ENCODE measurements at regions not wholly inside any gene's neighbourhood (a gene's known extent, or its start where the extent isn't known, plus 50 kb on each side); places are given as distances from the start of the nearest gene placed in this dataset.
A peak's percentile ranks its signal among the peaks of the same experiment; 100 is the strongest.
"Not testable (repeated sequence)": the region's sequence is repeated elsewhere in the genome, so short reads cannot be mapped to it uniquely, and the experiment has no call there.

- DNase-seq: not testable (repeated sequence)
These were observed 202.3 kb downstream of the LIPI start for GRCh38 chr21:14008436-14008835.

GRCh38 chr21:14008006-14008405 is 202.7 kb downstream of the LIPI start:
- not testable (repeated sequence) for DNase-seq

GRCh38 chr21:14006144-14006543 is 204.6 kb downstream of the LIPI start:
- DNase-seq: not testable (repeated sequence)

- DNase-seq: not testable (repeated sequence)
These were observed 223.5 kb downstream of the LIPI start for GRCh38 chr21:13986996-13987958.

DNA sequence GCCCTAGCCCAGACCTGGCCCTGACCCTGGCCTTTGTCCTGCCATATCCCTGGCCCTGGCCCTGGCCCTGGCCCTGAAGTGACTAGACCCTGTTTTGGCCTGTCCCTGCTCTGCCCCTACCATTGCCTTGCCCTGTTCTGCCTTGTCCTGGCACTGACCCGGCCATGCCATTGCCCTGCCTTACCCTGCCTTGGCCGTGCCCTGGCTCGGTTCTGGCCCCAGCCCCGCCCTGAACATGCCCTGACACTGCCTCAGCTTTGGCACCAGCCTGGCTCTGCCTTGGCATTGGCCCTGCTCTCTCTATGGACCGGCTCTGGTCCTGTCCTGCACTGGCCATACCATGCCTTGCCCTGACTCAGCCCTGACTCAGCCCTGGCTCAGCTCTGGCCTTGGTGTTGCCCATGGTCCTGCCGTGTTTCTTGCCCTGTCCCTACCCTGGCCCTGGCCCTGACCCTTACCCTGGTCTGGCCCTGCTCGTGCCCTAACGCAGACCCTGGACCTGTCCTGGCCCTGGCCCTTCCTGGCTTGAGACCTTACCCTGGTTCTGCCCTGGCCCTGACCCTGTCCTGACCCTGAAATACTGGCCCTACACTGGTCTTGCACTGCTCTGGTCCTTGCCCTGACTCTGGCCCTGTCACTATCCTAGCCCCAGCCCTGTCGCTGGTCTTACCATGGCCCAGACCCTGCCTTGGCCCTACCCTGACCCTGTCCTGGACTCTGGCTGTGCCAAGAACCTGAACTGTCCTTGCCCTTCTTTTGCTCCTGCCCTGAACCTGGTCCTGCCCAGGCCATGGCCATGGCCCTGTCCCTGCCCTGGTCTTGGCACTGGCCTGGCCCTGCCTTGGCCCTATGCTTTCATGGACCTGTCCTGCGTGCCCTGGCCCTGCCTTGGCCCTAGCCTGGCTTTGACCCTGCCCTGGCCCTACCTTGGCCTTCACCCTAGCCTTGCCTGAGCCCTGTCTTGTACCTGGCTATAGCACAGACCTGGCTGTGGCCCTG is 224.6 kb downstream of the LIPI start:
- not testable (repeated sequence) for DNase-seq

- not testable (repeated sequence) for DNase-seq
These were observed 225.5 kb downstream of the LIPI start for GRCh38 chr21:13985137-13985864.

- not testable (repeated sequence) for DNase-seq
These were observed 226.0 kb downstream of the LIPI start for GRCh38 chr21:13984728-13985127.

DNA sequence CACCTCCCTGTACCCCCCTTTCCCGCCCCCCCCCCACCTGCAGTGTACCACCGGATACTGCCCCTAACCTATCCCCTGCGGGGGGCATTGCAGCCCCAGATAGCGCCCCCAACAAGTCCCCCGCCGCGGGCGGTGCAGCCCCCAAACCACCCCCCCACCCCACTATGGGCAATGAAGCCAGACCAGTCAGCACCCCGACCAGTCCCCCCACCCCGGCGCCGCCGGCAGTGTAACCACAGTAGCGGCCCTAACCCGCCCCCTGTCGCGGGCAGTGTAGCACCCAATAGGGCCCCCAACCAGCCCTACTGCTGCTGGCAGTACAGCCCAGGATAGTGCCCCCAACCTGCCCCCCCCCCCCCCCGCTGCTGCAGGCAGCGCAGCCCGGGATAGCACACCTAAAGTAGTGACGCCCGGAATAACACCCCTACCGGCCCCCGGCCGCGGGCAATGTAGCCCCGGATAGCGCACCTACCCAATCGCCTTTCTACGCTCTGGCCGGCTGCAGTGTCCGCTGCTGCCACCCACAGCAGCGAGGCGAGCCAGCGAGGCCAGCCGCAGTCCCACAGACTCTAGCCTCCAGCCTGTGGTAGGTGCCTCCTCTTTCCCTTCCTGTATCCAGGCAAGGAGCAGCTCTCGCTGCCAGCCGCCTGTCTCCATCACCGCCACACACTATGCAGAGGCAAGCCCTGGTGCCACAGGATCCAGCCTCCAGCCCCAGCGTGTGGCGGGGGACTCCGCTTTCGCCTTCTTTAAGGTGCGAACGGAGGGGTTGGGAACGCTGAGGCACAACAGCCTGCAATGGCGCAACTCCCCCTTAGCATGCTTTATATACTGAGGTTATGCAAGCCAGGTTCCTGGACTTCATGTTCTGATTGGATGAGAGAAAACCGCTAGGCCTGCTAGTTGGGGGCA is 229.3 kb downstream of the LIPI start:
- not testable (repeated sequence) for DNase-seq

- peak in 11 of 56 donors; percentile 8 to 52 (median 34) for DNase-seq
These were observed 230.6 kb downstream of the LIPI start for GRCh38 chr21:13980115-13980662.

GRCh38 chr21:13979608-13980007 is 231.1 kb downstream of the LIPI start:
- DNase-seq: peak in 1 of 56 donors; percentile 9

- DNase-seq: not testable (repeated sequence)
These were observed 236.2 kb downstream of the LIPI start for GRCh38 chr21:13974582-13974981.

- DNase-seq: not testable (repeated sequence)
These were observed 240.9 kb downstream of the LIPI start for GRCh38 chr21:13969853-13970252.

DNA sequence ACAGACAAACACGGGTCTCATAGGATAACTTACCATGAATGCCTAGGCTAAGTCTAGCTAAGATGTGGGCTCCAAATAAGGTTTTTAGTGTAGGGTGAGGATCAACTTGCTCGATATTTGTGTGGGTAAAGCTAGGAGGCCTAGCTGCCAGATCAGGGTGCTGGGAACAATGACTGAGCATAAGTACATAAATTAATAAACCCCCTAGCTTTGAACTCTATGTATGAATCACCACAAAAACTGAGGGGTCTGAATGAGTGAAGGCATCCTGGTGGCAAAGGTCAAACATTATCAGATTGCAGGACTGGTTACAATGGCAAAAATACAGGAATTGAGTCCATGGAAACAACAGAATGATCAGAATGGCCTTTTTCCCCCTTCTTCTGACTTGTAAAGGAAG is 241.8 kb downstream of the LIPI start:
- DNase-seq: not testable (repeated sequence)

DNA sequence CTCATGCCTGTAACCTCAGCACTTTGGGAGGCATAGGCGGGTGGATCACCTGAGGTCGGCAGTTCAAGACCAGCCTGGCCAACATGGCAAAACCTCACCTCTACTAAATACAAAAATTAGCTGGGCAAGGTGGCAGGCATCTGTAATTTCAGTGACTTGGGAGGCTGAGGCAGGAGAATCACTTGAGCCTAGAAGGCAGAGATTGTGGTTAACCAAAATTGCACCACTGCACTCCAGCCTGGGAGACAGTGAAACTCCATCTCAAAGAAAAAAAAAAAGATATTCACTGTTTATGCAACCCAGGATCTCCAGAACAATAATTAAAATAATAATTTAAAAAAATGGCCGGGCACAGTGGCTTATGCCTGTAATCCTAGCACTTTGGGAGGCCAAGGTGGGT is 247.5 kb downstream of the LIPI start:
- DNase-seq: not testable (repeated sequence)

DNA sequence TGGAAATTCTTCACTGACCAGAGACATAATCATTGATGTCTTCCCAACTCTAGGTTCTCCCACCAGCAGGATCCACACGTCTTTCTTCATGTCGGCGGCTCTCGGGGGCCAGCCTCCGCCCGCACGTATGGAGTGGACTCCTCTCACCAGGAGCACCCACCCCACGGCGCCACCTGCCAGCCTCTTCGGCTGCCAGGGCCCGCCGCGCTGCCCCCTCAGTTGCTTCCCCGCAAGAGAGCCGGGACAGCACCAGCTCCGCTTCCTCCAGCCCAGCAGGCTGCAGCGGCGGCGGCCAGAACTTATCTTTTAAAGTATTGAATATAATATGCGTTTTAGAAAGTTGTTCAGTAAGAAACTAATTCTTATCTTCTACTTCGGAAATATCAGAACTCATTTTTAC is 273.5 kb downstream of the LIPI start:
- DNase-seq: no peak

GRCh38 chr21:13936033-13936937 is 274.5 kb downstream of the LIPI start:
- DNase-seq: not testable (repeated sequence)

DNA sequence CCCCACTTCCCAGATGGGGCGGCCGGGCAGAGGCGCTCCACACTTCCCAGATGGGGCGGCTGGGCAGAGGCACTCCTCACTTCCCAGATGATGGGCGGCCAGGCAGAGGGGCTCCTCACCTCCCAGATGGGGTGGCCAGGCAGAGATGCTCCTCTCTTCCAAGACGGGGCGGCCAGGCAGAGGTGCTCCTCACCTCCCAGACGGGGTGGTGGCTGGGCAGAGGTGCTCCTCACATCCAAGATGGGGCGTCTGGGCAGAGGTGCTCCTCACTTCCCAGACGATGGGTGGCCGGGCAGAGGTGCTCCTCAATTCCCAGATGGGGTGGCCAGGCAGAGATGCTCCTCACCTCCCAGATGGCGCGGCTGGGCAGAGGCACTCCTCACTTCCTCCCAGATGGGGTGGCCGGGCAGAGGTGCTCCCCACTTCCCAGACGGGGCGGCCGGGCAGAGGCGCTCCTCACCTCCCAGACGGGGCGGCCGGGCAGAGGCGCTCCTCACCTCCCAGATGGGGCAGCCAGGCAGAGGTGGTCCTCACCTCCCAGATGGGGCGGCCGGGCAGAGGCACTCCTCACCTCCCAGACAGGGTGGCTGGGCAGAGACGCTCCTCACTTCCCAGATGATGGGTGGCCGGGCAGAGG is 275.2 kb downstream of the LIPI start:
- DNase-seq: not testable (repeated sequence)

DNA sequence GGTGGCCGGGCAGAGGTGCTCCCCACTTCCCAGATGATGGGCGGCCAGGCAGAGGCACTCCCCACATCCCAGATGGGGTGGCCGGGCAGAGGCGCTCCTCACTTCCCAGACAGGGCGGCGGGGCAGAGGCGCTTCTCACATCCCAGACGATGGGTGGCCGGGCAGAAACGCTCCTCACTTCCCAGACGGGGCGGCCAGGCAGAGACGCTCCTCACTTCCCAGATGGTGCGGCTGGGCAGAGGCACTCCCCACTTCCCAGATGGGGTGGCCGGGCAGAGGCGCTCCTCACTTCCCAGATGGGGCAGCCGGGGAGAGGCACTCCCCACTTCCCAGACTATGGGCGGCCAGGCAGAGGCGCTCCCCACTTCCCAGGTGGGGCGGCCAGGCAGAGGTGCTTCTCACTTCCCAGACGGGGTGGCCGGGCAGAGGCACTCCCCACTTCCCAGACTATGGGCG is 275.8 kb downstream of the LIPI start:
- DNase-seq: not testable (repeated sequence)
